ENCODE measurements at regions not wholly inside any gene's neighbourhood (a gene's known extent, or its start where the extent isn't known, plus 50 kb on each side); places are given as distances from the start of the nearest gene placed in this dataset.

- TF ChIP-seq, protein P1, sequence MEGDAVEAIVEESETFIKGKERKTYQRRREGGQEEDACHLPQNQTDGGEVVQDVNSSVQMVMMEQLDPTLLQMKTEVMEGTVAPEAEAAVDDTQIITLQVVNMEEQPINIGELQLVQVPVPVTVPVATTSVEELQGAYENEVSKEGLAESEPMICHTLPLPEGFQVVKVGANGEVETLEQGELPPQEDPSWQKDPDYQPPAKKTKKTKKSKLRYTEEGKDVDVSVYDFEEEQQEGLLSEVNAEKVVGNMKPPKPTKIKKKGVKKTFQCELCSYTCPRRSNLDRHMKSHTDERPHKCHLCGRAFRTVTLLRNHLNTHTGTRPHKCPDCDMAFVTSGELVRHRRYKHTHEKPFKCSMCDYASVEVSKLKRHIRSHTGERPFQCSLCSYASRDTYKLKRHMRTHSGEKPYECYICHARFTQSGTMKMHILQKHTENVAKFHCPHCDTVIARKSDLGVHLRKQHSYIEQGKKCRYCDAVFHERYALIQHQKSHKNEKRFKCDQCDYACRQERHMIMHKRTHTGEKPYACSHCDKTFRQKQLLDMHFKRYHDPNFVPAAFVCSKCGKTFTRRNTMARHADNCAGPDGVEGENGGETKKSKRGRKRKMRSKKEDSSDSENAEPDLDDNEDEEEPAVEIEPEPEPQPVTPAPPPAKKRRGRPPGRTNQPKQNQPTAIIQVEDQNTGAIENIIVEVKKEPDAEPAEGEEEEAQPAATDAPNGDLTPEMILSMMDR (IDR thresholded peaks at IDR 0.05; ENCODE audit: low read depth, low read length) = no peak
- DNase-seq (ENCODE audit: low read depth in 2 of 2) = no peak
- no peak overlapping the region for H3K4me3 ChIP-seq (replicated peaks in 1 of 2; ENCODE audit: low read depth in 2 of 2, low read length in 2 of 2)
Measured at GRCh38 chr7:86970986-86971385, 88.5 kb downstream of the ELAPOR2 start.

DNA sequence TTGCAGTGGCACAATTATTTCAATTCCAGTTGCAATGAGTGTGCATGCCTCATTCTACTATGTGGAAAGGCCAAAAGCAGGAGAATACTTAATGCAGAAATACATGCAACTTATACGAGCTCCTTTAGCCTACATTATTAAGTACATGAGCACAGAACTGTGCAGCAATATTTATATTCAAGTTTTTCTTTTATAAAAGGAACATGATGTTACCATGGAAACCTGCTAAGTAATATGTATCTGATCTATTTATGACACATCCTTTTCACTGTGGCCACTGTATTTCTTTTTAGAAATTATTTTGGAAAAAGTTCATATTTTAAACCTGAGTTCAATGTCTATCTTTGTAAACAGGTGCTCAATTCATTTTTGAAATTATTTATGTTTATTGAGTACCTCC, 88.9 kb downstream of the ELAPOR2 start:
- TF ChIP-seq, protein P1 (IDR thresholded peaks at IDR 0.05; ENCODE audit: low read depth, low read length) = no peak
- H3K4me3 ChIP-seq (replicated peaks in 1 of 2; ENCODE audit: low read depth in 2 of 2, low read length in 2 of 2) = no peak overlapping the region
- no peak for DNase-seq (ENCODE audit: low read depth in 2 of 2)

GRCh38 chr7:86969865-86970264, 89.6 kb downstream of the ELAPOR2 start:
- H3K4me3 ChIP-seq (replicated peaks in 1 of 2; ENCODE audit: low read depth in 2 of 2, low read length in 2 of 2) = no peak overlapping the region
- TF ChIP-seq, protein P1 (IDR thresholded peaks at IDR 0.05; ENCODE audit: low read depth, low read length) = no peak
- DNase-seq (ENCODE audit: low read depth in 2 of 2) = no peak

DNA sequence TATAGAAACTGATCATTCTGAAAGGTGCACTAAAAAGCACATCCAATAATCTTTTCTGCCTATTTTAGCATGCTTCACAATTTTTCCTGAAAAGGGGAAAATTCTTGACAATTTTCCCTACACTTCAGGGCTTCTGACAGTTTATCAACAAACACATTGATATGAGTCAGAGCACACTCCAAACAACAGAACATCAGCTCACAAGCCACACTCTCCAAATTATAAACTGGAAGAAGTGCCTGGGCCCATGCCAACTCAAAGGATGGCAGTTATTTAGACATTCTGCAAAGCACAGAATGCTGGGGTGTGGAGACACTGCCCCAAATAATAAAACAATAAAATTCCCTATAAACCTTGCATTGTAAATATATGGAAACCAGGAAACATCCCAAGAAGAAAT, 90.8 kb downstream of the ELAPOR2 start:
- H3K4me3 ChIP-seq (replicated peaks in 1 of 2; ENCODE audit: low read depth in 2 of 2, low read length in 2 of 2) = no peak overlapping the region
- TF ChIP-seq, protein P1 (IDR thresholded peaks at IDR 0.05; ENCODE audit: low read depth, low read length) = no peak
- peak in 1 of 2 donors; percentile 26 for DNase-seq (ENCODE audit: low read depth in 2 of 2)

GRCh38 chr7:86966916-86967315, 92.5 kb downstream of the ELAPOR2 start:
- no peak for DNase-seq (ENCODE audit: low read depth in 2 of 2)
- H3K4me3 ChIP-seq (replicated peaks in 1 of 2; ENCODE audit: low read depth in 2 of 2, low read length in 2 of 2) = no peak overlapping the region
- TF ChIP-seq, protein P1 (IDR thresholded peaks at IDR 0.05; ENCODE audit: low read depth, low read length) = no peak

DNA sequence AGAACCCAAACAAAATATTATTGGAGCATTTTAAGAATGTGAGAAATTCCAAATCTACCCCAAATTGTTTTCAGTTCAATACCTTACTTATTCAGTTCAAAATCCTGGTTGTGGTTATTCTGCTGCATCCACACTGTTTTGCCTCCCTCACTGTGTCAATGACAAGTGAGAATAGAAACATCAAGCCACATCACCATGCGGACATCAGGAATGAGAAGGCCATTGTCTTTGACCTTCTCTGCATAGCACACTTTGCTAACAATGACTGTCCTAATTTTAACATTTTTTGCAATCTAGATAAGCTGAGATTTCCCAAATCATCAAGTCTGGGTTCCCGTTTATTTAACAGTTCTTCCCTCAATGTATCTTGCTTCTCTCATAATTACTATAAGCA, 93.7 kb downstream of the ELAPOR2 start:
- DNase-seq (ENCODE audit: low read depth in 2 of 2) = no peak

More for the DNA sequence above, 93.7 kb downstream of the ELAPOR2 start:
- H3K4me3 ChIP-seq (replicated peaks in 1 of 2; ENCODE audit: low read depth in 2 of 2, low read length in 2 of 2) = no peak overlapping the region
- TF ChIP-seq, protein P1 (IDR thresholded peaks at IDR 0.05; ENCODE audit: low read depth, low read length) = no peak
